ENCODE measurements at regions not wholly inside any gene's neighbourhood (a gene's known extent, or its start where the extent isn't known, plus 50 kb on each side); places are given as distances from the start of the nearest gene placed in this dataset.

GRCh38 chr6:23981923-23982322 lies 144.1 kb upstream of the NRSN1 start:
- DNase-seq (ENCODE audit: low spot score) (no peak), ATAC-seq (ENCODE audit: low FRiP score) (no peak)
- TF ChIP-seq CTCF (IDR thresholded peaks at IDR 0.05), result no peak

GRCh38 chr6:23983735-23984134 lies 142.3 kb upstream of the NRSN1 start:
- DNase-seq (ENCODE audit: low spot score), result no peak
- TF ChIP-seq CTCF (IDR thresholded peaks at IDR 0.05), result no peak
- no peak for ATAC-seq (ENCODE audit: low FRiP score)

- no peak for DNase-seq (ENCODE audit: low spot score)
- no peak for TF ChIP-seq CTCF (IDR thresholded peaks at IDR 0.05)
- ATAC-seq (ENCODE audit: low FRiP score), result no peak
Measured at GRCh38 chr6:23985015-23985414, 141.0 kb upstream of the NRSN1 start.

GRCh38 chr6:23989885-23990533 lies 136.0 kb upstream of the NRSN1 start:
- DNase-seq (ENCODE audit: low spot score) (no peak), ATAC-seq (ENCODE audit: low FRiP score) (no peak)
- TF ChIP-seq CTCF (IDR thresholded peaks at IDR 0.05), result no peak

- no peak for ATAC-seq (ENCODE audit: low FRiP score)
- TF ChIP-seq CTCF (IDR thresholded peaks at IDR 0.05), result no peak
- no peak for DNase-seq (ENCODE audit: low spot score)
Measured at GRCh38 chr6:23994013-23994412, 132.0 kb upstream of the NRSN1 start.

- peak; percentile 94 for ATAC-seq (ENCODE audit: low FRiP score)
- DNase-seq (ENCODE audit: low spot score), result no peak
- no peak for TF ChIP-seq CTCF (IDR thresholded peaks at IDR 0.05)
Measured at GRCh38 chr6:24004062-24004461, 122.0 kb upstream of the NRSN1 start.

GRCh38 chr6:24004659-24005058 lies 121.4 kb upstream of the NRSN1 start:
- ATAC-seq (ENCODE audit: low FRiP score), result peak; percentile 6
- TF ChIP-seq CTCF (IDR thresholded peaks at IDR 0.05), result no peak

More at GRCh38 chr6:24004659-24005058, 121.4 kb upstream of the NRSN1 start:
- no peak for DNase-seq (ENCODE audit: low spot score)
